Astrocyte of the hippocampus (primary cell): ENCODE measurements at regions not wholly inside any gene's neighbourhood (a gene's known extent, or its start where the extent isn't known, plus 50 kb on each side); places are given as distances from the start of the nearest gene placed in this dataset.

Source experiments
- DNase-seq: peaks from one replicate; pipeline ENCODE4 v3.0.0; 2011; ENCODE audit warnings: low read depth, low spot score

GRCh38 chr20:63116412-63117106 lies 99.4 kb downstream of the YTHDF1 start:
- DNase-seq: peak; percentile 59

- DNase-seq: no peak
Observed at GRCh38 chr20:63115651-63116411, 100.1 kb downstream of the YTHDF1 start.

GRCh38 chr20:63114693-63115311 lies 101.1 kb downstream of the YTHDF1 start:
- no peak for DNase-seq

GRCh38 chr20:63114006-63114692 lies 101.8 kb downstream of the YTHDF1 start:
- no peak for DNase-seq

GRCh38 chr20:63112491-63113219 lies 103.3 kb downstream of the YTHDF1 start:
- DNase-seq: no peak

GRCh38 chr20:63108247-63108646 lies 101.5 kb upstream of the BHLHE23 start:
- DNase-seq: no peak

GRCh38 chr20:63107449-63108200 lies 100.9 kb upstream of the BHLHE23 start:
- DNase-seq: no peak

GRCh38 chr20:63106765-63107448 lies 100.1 kb upstream of the BHLHE23 start:
- no peak for DNase-seq

GRCh38 chr20:63106108-63106764 lies 99.5 kb upstream of the BHLHE23 start:
- no peak for DNase-seq

GRCh38 chr20:63105211-63106107 lies 98.7 kb upstream of the BHLHE23 start:
- no peak for DNase-seq

- no peak for DNase-seq
Observed at GRCh38 chr20:63104312-63105181, 97.8 kb upstream of the BHLHE23 start.

GRCh38 chr20:63103402-63104311 lies 96.9 kb upstream of the BHLHE23 start:
- no peak for DNase-seq

GRCh38 chr20:63102721-63103375 lies 96.1 kb upstream of the BHLHE23 start:
- peak; percentile 24 for DNase-seq

GRCh38 chr20:63101781-63102720 lies 95.3 kb upstream of the BHLHE23 start:
- DNase-seq: peak; percentile 50
